MCF 10A (cell line): ENCODE measurements at regions not wholly inside any gene's neighbourhood (a gene's known extent, or its start where the extent isn't known, plus 50 kb on each side); places are given as distances from the start of the nearest gene placed in this dataset.

Source experiments
- BruUV-seq: library from RNA; stranded (reverse); fragments of 400-500 nt; replicated peaks from 2 replicates; lab custom pipeline; 2021; lab: Mats Ljungman, UMichigan
- CTCF ChIA-PET: fragments of 300-600 bp; sonication (Branson Sonifier 250); formaldehyde crosslinking; extraction: SDS; loops from one replicate; lab custom pipeline; 2021; ENCODE audit warnings: antibody characterized with exemption, inconsistent platforms; lab: Yijun Ruan, JAX
- POLR2A ChIA-PET: fragments of 300-600, 350-650 bp; sonication (Branson Sonifier 250); formaldehyde crosslinking; extraction: SDS; loops from one replicate; lab custom pipeline; 2020; ENCODE audit warnings: antibody characterized with exemption, inconsistent platforms; lab: Yijun Ruan, JAX
- DNase-seq: peaks from one replicate; pipeline ENCODE4 v3.0.0-alpha.2; 2018; ENCODE audit not compliant: unreplicated experiment
- H3K27ac Mint-ChIP-seq: one replicate; pipeline ENCODE4 v1.8.0; 2022; ENCODE audit warnings: mild to moderate bottlenecking, low read depth, mixed read lengths; ENCODE audit not compliant: unreplicated experiment
- H3K27me3 Mint-ChIP-seq: one replicate; pipeline ENCODE4 v1.8.0; 2022; ENCODE audit warnings: mixed read lengths; ENCODE audit not compliant: insufficient read depth, unreplicated experiment
- H3K36me3 Mint-ChIP-seq: one replicate; pipeline ENCODE4 v1.8.0; 2022; ENCODE audit warnings: mild to moderate bottlenecking, moderate library complexity, mixed read lengths; ENCODE audit not compliant: insufficient read depth, unreplicated experiment
- H3K4me1 Mint-ChIP-seq: one replicate; pipeline ENCODE4 v1.8.0; 2022; ENCODE audit warnings: mixed read lengths; ENCODE audit not compliant: insufficient read depth, unreplicated experiment
- H3K4me3 Mint-ChIP-seq: one replicate; pipeline ENCODE4 v1.8.0; 2022; ENCODE audit warnings: mild to moderate bottlenecking, moderate library complexity, mixed read lengths; ENCODE audit not compliant: unreplicated experiment
- H3K9me3 Mint-ChIP-seq: one replicate; pipeline ENCODE4 v1.8.0; 2022; ENCODE audit warnings: mixed read lengths; ENCODE audit not compliant: unreplicated experiment
- intact Hi-C: fragments of 100-400 bp; cut with micrococcal nuclease; formaldehyde crosslinking; loops from 2 replicates; pipeline ENCODE4 v1.14.1; 2022
- TF ChIP-seq, protein P1 (sequence below): fragments of 200-600 bp; IDR thresholded peaks from one replicate; pipeline ENCODE4 v1.8.0; 2022; ENCODE audit warnings: antibody characterized with exemption, mild to moderate bottlenecking; ENCODE audit not compliant: unreplicated experiment

DNA sequence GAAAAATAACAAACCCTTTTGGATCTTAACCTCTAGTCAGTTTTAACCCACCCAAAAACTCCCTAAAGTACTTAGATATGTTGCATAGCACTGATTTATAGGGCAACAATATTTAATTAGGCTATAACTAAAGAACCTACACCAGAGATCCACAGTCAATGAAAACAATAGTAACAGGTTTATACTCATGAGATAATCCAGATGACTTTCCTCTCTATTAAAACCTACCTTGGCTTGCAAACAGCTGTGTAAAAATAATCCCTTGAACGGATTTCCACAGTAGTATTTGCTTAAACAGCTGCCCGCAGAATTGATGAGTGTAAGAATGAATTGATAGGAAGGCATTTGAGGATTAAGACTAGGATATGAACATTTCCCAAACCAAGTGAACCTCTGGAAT lies 104.3 kb upstream of the PTPRR start:
- Mint-ChIP-seq H3K4me1 (no peaks in the 10 kb centered on the region), H3K27me3 (no peaks in the 10 kb centered on the region), H3K4me3 (no peak overlapping the region), H3K36me3 (no peaks in the 10 kb centered on the region), H3K27ac (no peak overlapping the region), H3K9me3 (no peaks in the 10 kb centered on the region)
- no TSS peak for BruUV-seq
- TF ChIP-seq, protein P1, sequence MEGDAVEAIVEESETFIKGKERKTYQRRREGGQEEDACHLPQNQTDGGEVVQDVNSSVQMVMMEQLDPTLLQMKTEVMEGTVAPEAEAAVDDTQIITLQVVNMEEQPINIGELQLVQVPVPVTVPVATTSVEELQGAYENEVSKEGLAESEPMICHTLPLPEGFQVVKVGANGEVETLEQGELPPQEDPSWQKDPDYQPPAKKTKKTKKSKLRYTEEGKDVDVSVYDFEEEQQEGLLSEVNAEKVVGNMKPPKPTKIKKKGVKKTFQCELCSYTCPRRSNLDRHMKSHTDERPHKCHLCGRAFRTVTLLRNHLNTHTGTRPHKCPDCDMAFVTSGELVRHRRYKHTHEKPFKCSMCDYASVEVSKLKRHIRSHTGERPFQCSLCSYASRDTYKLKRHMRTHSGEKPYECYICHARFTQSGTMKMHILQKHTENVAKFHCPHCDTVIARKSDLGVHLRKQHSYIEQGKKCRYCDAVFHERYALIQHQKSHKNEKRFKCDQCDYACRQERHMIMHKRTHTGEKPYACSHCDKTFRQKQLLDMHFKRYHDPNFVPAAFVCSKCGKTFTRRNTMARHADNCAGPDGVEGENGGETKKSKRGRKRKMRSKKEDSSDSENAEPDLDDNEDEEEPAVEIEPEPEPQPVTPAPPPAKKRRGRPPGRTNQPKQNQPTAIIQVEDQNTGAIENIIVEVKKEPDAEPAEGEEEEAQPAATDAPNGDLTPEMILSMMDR: no peak
- ChIA-PET CTCF (no interaction called here), POLR2A (interaction anchor here (0.6 kb wide), 2 partner anchors 140 to 681 kb away, joined by 3 read pairs; no protein-coding TSS in a partner anchor)
- DNase-seq: no peak
- intact Hi-C loops: no loop called here

DNA sequence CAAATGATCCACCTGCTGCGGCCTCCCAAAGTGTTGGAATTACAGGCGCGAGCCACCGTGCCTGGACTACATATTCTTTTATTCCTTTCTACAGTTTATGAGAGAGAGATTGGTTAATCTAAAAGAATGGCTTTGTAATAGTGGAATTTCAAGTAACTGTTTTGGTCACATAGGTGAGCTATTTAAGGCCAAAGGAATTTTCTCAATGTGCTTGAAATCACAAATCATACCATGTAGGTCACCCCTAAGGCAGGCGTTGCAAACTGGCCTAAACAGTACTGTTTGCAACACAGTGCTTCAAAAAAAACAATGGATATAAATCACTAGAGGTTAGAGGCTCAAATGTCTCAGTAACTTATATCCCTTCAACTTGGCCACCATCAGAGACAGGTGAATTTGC lies 103.7 kb upstream of the PTPRR start:
- CTCF ChIA-PET: no interaction called here
- TF ChIP-seq, protein P1: no peak
- Mint-ChIP-seq H3K4me3 (no peak overlapping the region), H3K36me3 (no peaks in the 10 kb centered on the region), H3K27ac (no peak overlapping the region), H3K4me1 (no peaks in the 10 kb centered on the region), H3K27me3 (no peaks in the 10 kb centered on the region), H3K9me3 (no peaks in the 10 kb centered on the region)
- intact Hi-C loops: no loop called here
- BruUV-seq: no TSS peak
- no peak for DNase-seq
- POLR2A ChIA-PET: interaction anchor here (0.6 kb wide), 1 partner anchor 680 kb away, joined by 3 read pairs; no protein-coding TSS in a partner anchor

DNA sequence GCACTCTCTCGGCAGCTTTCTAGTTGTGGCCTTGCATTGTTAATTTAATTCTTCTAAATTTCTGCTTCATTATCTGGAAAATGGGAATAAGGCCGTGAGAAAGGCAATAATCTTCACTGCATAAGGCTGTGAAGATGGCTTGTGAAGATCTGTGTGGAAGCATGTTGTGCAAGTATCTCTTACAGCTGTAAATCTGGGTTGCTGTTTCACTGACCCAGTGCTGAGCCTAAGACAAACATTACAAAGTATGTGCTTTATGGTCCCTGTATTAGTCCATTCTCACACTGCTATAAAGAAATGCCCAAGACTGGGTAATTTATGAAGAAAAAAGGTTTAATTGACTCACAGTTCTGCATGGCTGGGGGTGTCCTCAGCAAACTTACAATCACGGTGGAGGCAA lies 101.0 kb upstream of the PTPRR start:
- POLR2A ChIA-PET: interaction anchor here (0.5 kb wide), 1 partner anchor 905 kb away, joined by 4 read pairs; no protein-coding TSS in a partner anchor
- peaks cover 7% of the 10 kb centered on the region for H3K9me3 Mint-ChIP-seq

DNA sequence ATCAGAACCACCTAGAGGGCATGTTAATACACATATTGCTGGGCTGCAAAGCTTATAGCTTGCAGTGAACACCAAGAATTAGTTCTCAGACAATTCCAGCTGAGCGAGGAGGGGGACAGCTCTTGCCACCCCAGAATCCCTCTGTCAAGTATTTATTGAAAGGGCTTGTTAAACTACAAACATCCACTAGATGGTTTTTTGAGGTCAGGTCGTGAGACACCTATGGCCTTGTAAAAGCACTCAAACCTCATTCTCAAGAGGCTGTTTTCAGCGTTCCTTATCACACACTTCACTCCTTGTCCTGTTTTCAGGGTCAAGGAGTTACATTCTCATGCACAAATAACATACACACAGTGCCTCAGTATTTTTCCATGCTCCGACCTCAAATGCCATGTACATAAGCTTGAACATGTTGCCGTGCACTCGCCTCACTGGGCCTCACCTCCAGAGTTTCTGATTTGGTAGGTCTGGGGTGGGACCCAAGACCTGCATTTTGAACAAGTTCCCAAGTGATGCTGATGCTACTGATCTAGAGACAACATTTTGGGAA lies 98.8 kb upstream of the PTPRR start:
- Mint-ChIP-seq H3K36me3 (no peaks in the 10 kb centered on the region), H3K27ac (no peak overlapping the region), H3K4me1 (peaks cover 5% of the 10 kb centered on the region), H3K27me3 (no peaks in the 10 kb centered on the region), H3K9me3 (peaks cover 7% of the 10 kb centered on the region), H3K4me3 (no peak overlapping the region)
- ChIA-PET CTCF (interaction anchor here (0.9 to 4.5 kb wide), 4 partner anchors 170 to 442 kb away, joined by 3 to 28 read pairs (median 8); no protein-coding TSS in a partner anchor), POLR2A (interaction anchor here (0.6 to 1.1 kb wide), 2 partner anchors 10 to 286 kb away, joined by 3 to 4 read pairs; no protein-coding TSS in a partner anchor)
- no TSS peak for BruUV-seq
- TF ChIP-seq, protein P1: no peak
- no peak for DNase-seq
- intact Hi-C loops: no loop called here

More for the DNA sequence above, 101.0 kb upstream of the PTPRR start:
- Mint-ChIP-seq H3K27me3 (no peaks in the 10 kb centered on the region), H3K27ac (no peak overlapping the region), H3K4me1 (peaks cover 5% of the 10 kb centered on the region), H3K4me3 (no peak overlapping the region), H3K36me3 (no peaks in the 10 kb centered on the region)
- DNase-seq: no peak
- TF ChIP-seq, protein P1: no peak
- intact Hi-C loops: no loop called here
- CTCF ChIA-PET: interaction anchor here (0.6 to 4.5 kb wide), 4 partner anchors 287 to 359 kb away, joined by 3 to 28 read pairs (median 3); no protein-coding TSS in a partner anchor
- no TSS peak for BruUV-seq
